SU-DHL-6 (cell line): ENCODE measurements at regions not wholly inside any gene's neighbourhood (a gene's known extent, or its start where the extent isn't known, plus 50 kb on each side); places are given as distances from the start of the nearest gene placed in this dataset.

ENCODE experiments used
- EZH2phosphoT487 ChIP-seq: fragments of 200-600 bp; sonication (generic), shearing (Covaris generic); conservative IDR thresholded peaks from 2 replicates; pipeline ENCODE4 v1.6.1; 2018; ENCODE audit warnings: mild to moderate bottlenecking, antibody characterized with exemption, low read length, moderate library complexity, mixed read lengths
- TF ChIP-seq, protein P1 (sequence below): fragments of 200-600 bp; sonication (generic); IDR thresholded peaks from one replicate; pipeline ENCODE4 v1.5.1; 2017; ENCODE audit warnings: antibody characterized with exemption, mild to moderate bottlenecking, low read length, moderate library complexity; ENCODE audit not compliant: insufficient read depth, poor library complexity, severe bottlenecking

- TF ChIP-seq, protein P1, sequence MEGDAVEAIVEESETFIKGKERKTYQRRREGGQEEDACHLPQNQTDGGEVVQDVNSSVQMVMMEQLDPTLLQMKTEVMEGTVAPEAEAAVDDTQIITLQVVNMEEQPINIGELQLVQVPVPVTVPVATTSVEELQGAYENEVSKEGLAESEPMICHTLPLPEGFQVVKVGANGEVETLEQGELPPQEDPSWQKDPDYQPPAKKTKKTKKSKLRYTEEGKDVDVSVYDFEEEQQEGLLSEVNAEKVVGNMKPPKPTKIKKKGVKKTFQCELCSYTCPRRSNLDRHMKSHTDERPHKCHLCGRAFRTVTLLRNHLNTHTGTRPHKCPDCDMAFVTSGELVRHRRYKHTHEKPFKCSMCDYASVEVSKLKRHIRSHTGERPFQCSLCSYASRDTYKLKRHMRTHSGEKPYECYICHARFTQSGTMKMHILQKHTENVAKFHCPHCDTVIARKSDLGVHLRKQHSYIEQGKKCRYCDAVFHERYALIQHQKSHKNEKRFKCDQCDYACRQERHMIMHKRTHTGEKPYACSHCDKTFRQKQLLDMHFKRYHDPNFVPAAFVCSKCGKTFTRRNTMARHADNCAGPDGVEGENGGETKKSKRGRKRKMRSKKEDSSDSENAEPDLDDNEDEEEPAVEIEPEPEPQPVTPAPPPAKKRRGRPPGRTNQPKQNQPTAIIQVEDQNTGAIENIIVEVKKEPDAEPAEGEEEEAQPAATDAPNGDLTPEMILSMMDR: no peak
- no peak for TF ChIP-seq EZH2phosphoT487
Measured at GRCh38 chr22:22740560-22741276, 96.3 kb downstream of the GGTLC2 start.
